ENCODE measurements at regions not wholly inside any gene's neighbourhood (a gene's known extent, or its start where the extent isn't known, plus 50 kb on each side); places are given as distances from the start of the nearest gene placed in this dataset.
"Not testable (repeated sequence)": the region's sequence is repeated elsewhere in the genome, so short reads cannot be mapped to it uniquely, and the experiment has no call there.

DNA sequence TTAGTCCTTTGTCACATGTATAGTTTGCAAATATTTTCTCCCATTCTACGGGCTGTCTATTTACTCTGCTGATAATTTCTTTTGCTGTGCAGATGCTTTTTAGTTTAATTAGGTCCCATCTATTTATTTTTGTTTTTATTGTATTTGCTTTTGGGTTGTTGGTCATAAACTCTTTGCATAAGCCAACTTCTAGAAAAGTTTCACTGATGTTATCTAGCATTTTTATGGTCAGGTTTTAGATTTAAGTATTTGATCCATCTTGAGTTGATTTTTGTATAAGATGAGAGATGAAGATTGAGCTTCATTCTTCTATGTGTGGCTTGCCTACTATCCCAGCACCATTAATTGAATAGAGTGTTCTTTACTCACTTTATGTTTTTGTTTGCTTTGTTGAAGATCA, 1008.4 kb upstream of the ATXN7L3B start:
- DNase-seq (ENCODE audit: low spot score) = no peak

DNA sequence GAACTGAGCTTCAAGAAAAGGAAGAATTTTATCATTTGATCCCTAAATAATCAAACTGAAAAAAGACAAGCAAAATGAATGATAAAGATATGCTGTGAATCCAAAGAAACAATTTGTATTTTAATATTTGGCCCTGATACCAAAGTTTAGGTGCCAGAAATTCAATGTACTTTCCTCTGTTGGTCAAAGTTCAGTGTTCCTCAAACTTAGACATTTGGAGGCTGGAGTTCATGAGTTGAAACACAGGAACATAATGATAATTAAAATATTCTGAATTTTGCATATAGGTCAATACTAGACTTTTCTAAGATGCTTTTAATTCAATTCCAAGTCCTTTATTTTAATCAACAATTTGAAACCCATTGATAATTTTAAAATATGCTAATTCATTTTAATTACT, 1007.7 kb upstream of the ATXN7L3B start:
- no peak for DNase-seq (ENCODE audit: low spot score)

DNA sequence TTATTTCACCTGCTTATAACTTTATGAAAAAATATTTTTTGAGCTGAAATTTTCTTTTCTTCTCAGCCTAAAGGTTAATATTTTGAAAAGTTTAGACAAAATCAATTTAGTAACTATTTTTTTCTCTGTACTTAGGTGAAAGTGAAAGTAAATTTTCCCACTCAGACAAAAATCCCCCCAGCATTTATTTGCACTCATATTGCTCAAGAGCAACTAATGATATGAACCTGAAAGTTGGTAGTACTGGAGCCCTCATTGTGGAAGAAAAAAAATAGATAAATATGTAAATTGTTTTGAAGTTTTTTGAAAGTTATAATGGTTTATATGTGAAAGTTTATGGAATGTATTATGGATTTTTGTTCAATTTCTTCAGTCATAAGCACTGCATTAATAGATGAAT, 1005.9 kb upstream of the ATXN7L3B start:
- no peak for DNase-seq (ENCODE audit: low spot score)

GRCh38 chr12:73547421-73547820, 990.2 kb upstream of the ATXN7L3B start:
- no peak for DNase-seq (ENCODE audit: low spot score)

DNA sequence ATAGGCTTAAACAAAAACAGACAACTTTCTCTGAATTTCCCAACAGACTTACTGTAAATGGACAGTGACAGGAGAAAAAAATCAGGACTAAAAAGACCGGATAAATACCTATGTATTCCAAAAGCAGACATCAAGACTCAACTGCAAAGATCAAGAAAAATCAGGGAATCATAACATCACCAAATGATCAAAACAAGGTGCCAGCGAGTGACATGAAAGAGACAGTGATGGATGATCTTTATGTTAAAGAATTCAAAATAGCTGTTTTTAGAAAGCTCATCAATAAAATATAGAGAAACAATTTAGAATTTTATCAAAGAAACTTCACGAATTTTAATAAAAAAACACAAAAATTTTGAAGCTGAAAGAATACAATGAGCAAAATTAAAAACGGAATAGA, 952.5 kb upstream of the ATXN7L3B start:
- DNase-seq (ENCODE audit: low spot score) = no peak

- no peak for DNase-seq (ENCODE audit: low spot score)
These were observed 948.4 kb upstream of the ATXN7L3B start for GRCh38 chr12:73589220-73589619.

GRCh38 chr12:73598626-73599025, 939.0 kb upstream of the ATXN7L3B start:
- DNase-seq (ENCODE audit: low spot score) = no peak

DNA sequence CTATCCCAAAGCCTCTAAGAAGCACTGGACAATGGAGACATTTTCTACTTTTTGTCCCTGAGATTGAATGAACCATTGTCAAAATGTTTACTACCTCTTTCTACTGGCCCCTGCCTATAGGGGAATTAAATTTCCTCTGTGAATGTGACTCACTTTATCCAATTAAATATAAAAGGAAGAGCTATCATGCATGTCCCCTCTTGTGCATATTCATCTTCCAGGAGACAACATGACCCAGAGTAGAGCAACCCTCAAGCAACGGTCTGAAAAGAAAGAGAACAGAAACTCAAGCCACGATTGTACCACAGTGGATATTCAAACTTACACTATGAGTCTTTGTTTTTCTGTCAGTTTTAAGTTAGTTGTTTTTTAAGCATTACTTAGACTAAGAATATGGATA, 938.4 kb upstream of the ATXN7L3B start:
- no peak for DNase-seq (ENCODE audit: low spot score)

- DNase-seq (ENCODE audit: low spot score) = not testable (repeated sequence)
These were observed 931.7 kb upstream of the ATXN7L3B start for GRCh38 chr12:73605925-73606324.

- no peak for DNase-seq (ENCODE audit: low spot score)
These were observed 925.1 kb upstream of the ATXN7L3B start for GRCh38 chr12:73612551-73612950.

DNA sequence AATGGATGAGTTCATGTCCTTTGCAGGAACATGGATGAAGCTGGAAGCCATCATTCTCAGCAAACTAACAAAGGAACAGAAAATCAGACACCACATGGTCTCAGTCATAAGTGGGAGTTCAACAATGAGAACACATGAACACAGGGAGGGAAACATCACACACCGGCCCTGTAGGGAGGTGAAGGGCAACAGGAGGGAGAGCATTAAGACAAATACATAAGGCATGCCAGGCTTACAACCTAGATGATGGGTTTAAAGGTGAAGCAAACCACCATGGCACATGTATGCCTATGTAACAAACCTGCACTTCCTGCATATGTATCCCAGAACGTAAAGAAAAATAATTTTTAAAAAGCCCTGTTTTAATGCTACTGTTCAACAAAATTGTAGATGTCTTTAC, 914.2 kb upstream of the ATXN7L3B start:
- no peak for DNase-seq (ENCODE audit: low spot score)

DNA sequence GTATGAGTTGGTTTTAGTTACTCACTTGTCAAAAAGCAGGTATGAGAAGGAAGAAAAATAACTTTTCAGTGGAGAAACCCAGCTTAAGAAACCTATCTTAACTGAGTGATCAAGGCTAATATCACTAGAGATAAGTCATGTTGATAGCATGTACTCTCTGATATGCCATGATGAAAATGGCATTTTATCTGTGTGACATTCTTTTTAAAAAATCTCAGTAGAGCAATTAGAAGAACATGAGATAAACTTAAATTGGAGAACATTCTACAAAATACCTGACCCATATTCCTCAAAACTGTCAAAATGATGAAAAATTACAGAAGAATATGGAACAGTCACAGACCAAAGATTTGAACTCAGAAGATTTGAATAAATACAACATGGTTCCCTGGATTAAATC, 912.4 kb upstream of the ATXN7L3B start:
- no peak for DNase-seq (ENCODE audit: low spot score)

GRCh38 chr12:73629171-73629570, 908.5 kb upstream of the ATXN7L3B start:
- DNase-seq (ENCODE audit: low spot score) = no peak

DNA sequence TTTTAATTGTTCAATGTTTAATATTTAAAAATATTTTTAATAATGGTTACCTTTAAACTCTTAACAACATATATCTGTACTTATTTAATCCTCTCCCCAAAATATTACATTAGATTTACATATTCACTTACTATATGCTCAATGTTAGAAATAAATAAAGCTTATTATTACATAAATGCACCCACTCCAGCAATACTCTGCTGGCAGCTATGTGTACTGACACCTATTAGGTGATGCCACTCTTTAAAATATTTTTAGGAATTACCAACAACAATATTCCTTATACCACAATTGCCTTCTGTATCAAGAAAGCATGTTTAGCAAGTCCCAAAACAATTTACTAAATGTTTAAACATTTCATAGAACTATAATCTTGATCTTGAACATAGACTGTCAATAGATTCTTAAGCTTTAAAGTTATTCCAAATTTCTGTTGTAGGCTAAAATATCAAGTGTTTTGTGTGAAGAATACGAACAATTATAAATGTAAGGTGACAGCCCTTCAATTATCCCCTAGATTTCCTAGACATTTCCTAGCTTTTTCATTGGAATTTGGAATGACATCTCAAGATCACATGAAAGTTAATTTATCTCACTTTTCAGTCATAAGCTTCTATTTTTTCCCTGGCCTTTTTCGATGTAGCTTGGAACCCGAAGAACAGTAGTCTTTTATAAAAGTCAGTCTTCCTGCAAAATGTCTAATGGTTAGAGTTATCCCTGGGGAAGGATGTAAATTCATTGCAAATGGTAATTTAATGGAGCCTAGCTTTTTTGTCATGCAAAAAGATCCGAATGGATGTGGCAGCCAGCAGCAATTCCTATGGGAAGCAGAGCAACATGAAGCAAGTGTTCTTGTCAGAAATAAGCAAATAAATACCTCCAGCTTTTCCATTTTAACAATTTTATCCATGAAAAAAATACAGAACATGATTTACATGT, 907.5 kb upstream of the ATXN7L3B start:
- DNase-seq (ENCODE audit: low spot score) = no peak

DNA sequence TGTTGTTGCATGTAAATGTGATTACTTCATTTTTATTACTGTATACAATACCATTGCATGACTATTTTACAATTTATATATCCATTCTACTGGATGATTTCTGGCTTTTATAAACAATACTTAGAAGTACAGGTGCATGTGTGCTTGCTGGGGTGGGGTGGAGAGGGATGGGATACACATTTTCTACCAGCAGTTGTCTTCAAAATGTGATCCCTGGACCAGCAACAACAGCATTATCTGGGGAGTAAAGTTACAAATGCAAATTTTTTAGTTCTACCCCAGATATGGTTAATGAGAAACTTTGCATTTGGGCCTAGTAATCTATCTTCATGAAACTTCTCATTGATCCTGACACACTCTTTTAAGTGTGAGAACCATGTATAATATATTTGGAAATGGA, 905.4 kb upstream of the ATXN7L3B start:
- no peak for DNase-seq (ENCODE audit: low spot score)

GRCh38 chr12:73632661-73633060, 905.0 kb upstream of the ATXN7L3B start:
- no peak for DNase-seq (ENCODE audit: low spot score)

DNA sequence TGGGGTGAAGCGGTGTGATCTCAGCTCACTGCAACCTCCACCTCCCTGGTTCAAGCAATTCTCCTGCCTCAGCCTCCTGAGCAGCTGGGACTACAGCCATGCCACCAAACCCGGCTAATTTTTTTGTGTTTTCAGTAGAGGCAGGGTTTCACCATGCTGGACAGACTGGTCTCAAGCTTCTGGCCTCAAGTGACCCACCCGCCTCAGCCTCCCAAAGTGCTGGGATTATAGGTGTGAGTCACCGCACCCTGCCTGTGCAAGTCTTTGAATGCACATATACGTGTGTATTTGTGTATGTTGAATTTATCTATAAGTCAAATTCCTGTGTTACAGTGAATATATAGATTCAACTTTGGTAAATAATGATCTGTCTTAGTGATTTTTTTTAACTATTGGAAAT, 898.2 kb upstream of the ATXN7L3B start:
- not testable (repeated sequence) for DNase-seq (ENCODE audit: low spot score)

GRCh38 chr12:73656375-73656774, 881.3 kb upstream of the ATXN7L3B start:
- DNase-seq (ENCODE audit: low spot score) = no peak

GRCh38 chr12:73659802-73660201, 877.8 kb upstream of the ATXN7L3B start:
- no peak for DNase-seq (ENCODE audit: low spot score)

GRCh38 chr12:73665193-73665592, 872.4 kb upstream of the ATXN7L3B start:
- DNase-seq (ENCODE audit: low spot score) = no peak

DNA sequence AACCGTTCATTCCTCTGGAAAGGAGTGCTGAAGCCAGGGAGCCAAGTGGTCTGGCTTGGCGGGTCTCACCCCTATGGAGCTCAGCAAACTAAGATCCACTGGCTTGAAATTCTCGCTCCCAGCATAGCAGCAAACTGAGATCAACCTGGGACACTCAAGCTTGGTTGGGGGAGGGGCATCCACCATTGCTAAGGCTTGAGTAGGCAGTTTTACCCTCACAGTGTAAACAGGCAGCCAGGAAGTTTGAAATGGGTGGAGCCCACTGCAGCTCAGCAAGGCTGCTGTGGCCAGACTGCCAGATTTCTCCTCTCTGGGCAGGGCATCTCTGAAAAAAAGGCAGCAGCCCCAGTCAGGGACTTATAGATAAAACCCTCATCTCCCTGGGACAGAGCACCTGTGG, 866.1 kb upstream of the ATXN7L3B start:
- not testable (repeated sequence) for DNase-seq (ENCODE audit: low spot score)

- DNase-seq (ENCODE audit: low spot score) = no peak
These were observed 859.9 kb upstream of the ATXN7L3B start for GRCh38 chr12:73677520-73678291.

DNA sequence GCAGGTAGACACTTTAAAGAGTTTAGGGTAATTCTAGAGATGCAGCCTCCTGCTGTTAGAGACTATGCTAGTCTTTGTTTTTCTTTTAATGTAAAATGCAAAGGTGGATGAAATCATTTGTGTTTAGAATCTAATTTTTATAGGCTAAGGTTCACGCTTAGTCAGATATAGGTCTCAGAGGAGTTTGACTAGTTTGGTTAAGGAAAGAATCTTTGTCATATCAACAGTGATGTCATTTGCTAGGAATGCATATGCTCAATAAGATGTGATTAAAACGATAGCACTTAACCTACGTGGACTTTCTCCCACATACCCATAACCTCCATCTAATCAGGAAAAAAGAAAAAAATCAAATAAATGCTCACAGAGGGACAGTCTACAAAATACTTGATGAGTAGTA, 859.3 kb upstream of the ATXN7L3B start:
- no peak for DNase-seq (ENCODE audit: low spot score)

All from COLO829 (cell line).